Suprapubic skin (tissue), 4 donors: ENCODE measurements at regions not wholly inside any gene's neighbourhood (a gene's known extent, or its start where the extent isn't known, plus 50 kb on each side); places are given as distances from the start of the nearest gene placed in this dataset.

Experiments used
- DNase-seq, 2 donors: peaks; one replicate each; pipeline ENCODE4 v3.0.0-alpha.2; 2019; ENCODE audit warnings: low spot score in 2 of 2
- H3K27ac ChIP-seq: fragments of 200-600 bp; sonication (generic); one replicate; pipeline ENCODE4 v1.5.1; 2019
- H3K27me3 ChIP-seq: fragments of 200-600 bp; sonication (generic); one replicate; pipeline ENCODE4 v1.5.1; 2019
- H3K36me3 ChIP-seq: fragments of 200-600 bp; sonication (generic); one replicate; pipeline ENCODE4 v1.5.1; 2019
- H3K4me1 ChIP-seq: fragments of 200-600 bp; sonication (generic); one replicate; pipeline ENCODE4 v1.5.1; 2019
- H3K4me3 ChIP-seq: fragments of 200-600 bp; sonication (generic); one replicate; pipeline ENCODE4 v1.5.1; 2019; ENCODE audit warnings: mild to moderate bottlenecking
- H3K9me3 ChIP-seq: fragments of 200-600 bp; sonication (generic); one replicate; pipeline ENCODE4 v1.5.1; 2019
- EP300 ChIP-seq: sonication (generic); formaldehyde crosslinking; IDR thresholded peaks from one replicate; pipeline ENCODE4 v1.6.1; 2017; ENCODE audit warnings: antibody characterized with exemption
- POLR2A ChIP-seq, 2 donors: fragments of 450-650 bp; IDR thresholded peaks; one replicate each; pipeline ENCODE4 v1.6.1; 2017; ENCODE audit warnings: antibody characterized with exemption in 2 of 2, mild to moderate bottlenecking in 2 of 2, moderate library complexity in 2 of 2
- POLR2AphosphoS5 ChIP-seq, 3 donors: sonication (generic); formaldehyde crosslinking; IDR thresholded peaks; one replicate each; pipeline ENCODE4 v1.6.1; 2017; ENCODE audit warnings: antibody characterized with exemption in 3 of 3
- WGBS: methylation state at CpG from one replicate; pipeline ENCODE4 v1.1.5; 2018; 5-methylcytosine and 5-hydroxymethylcytosine counted together
- TF ChIP-seq, protein P1 (sequence below), 2 donors: fragments of 200-600 bp in 1 of 2; fragments of 450-650 bp in 1 of 2; sonication (generic) in 1 of 2; IDR thresholded peaks; one replicate each; pipeline ENCODE4 v1.5.1; 2016 to 2019; ENCODE audit warnings: antibody characterized with exemption in 2 of 2, mild to moderate bottlenecking in 1 of 2, moderate library complexity in 1 of 2

DNA sequence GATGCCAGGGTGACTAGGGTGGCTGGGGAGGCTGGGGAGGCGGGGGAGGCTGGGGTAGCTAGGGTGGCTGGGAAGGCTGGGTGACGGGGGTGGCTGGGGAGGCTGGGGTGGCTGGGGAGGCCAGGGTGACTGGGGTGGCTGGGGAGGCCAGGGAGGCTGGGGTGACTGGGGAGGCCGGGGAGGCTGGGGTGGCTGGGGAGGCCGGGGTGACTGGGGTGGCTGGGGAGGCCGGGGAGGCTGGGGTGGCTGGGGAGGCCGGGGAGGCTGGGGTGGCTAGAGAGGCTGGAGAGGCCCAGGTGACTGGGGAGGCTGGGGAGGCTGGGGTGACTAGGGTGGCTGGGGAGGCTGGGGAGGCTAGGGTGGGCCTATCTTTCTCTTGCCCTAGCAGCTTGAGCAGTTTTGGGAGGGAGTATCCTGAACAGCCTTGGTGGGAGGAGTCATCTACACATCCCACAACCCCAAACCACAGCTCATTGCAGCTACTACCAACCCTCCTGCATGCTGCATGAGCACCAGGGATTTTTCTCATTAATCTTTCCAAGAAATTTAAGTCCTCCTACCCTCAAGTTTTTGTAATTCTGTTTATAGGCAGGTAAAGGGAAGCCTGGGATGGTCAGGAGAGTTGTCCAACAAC, 203.2 kb upstream of the IRX1 start:
- Histone ChIP-seq H3K27me3 (no peaks in the 10 kb centered on the region), H3K9me3 (no peaks in the 10 kb centered on the region), H3K4me1 (no peaks in the 10 kb centered on the region), H3K27ac (no peak overlapping the region), H3K4me3 (no peak overlapping the region), H3K36me3 (no peaks in the 10 kb centered on the region)
- TF ChIP-seq POLR2A (IDR thresholded peaks at IDR 0.05), result no peak
- no peak for TF ChIP-seq POLR2AphosphoS5 (IDR thresholded peaks at IDR 0.05)
- TF ChIP-seq, protein P1, sequence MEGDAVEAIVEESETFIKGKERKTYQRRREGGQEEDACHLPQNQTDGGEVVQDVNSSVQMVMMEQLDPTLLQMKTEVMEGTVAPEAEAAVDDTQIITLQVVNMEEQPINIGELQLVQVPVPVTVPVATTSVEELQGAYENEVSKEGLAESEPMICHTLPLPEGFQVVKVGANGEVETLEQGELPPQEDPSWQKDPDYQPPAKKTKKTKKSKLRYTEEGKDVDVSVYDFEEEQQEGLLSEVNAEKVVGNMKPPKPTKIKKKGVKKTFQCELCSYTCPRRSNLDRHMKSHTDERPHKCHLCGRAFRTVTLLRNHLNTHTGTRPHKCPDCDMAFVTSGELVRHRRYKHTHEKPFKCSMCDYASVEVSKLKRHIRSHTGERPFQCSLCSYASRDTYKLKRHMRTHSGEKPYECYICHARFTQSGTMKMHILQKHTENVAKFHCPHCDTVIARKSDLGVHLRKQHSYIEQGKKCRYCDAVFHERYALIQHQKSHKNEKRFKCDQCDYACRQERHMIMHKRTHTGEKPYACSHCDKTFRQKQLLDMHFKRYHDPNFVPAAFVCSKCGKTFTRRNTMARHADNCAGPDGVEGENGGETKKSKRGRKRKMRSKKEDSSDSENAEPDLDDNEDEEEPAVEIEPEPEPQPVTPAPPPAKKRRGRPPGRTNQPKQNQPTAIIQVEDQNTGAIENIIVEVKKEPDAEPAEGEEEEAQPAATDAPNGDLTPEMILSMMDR (IDR thresholded peaks at IDR 0.05), result no peak
- TF ChIP-seq EP300, result no peak
- no peak for DNase-seq
- WGBS, result 67% methylated on average over 6 of the region's 6 CpGs

DNA sequence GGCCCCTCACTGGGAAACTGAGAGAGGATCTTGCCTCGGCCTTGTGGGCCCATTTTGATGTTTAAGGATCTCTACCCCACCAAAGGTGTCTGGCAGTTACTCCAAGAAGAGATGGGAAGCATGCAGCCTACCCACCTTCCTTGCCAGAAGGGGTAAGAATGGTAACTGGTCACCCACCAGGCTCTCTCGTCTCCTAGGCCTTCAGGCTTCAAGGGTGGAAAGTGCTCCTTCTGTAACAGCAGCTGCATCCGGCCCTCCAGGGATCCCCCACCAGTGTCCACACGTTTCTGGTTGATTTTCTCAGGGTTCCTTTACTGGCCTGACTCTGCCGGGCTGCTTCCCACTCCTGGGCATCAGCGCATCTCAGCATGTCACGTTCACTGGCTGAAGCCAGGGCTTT, 204.4 kb upstream of the IRX1 start:
- Histone ChIP-seq H3K27me3 (no peaks in the 10 kb centered on the region), H3K36me3 (no peaks in the 10 kb centered on the region), H3K27ac (no peak overlapping the region), H3K4me1 (no peaks in the 10 kb centered on the region), H3K9me3 (no peaks in the 10 kb centered on the region), H3K4me3 (no peak overlapping the region)
- no peak for DNase-seq
- 87% methylated on average over 6 of the region's 7 CpGs for WGBS
- TF ChIP-seq POLR2AphosphoS5 (IDR thresholded peaks at IDR 0.05), result no peak
- no peak for TF ChIP-seq POLR2A (IDR thresholded peaks at IDR 0.05)
- TF ChIP-seq, protein P1 (IDR thresholded peaks at IDR 0.05), result no peak
- TF ChIP-seq EP300, result no peak

DNA sequence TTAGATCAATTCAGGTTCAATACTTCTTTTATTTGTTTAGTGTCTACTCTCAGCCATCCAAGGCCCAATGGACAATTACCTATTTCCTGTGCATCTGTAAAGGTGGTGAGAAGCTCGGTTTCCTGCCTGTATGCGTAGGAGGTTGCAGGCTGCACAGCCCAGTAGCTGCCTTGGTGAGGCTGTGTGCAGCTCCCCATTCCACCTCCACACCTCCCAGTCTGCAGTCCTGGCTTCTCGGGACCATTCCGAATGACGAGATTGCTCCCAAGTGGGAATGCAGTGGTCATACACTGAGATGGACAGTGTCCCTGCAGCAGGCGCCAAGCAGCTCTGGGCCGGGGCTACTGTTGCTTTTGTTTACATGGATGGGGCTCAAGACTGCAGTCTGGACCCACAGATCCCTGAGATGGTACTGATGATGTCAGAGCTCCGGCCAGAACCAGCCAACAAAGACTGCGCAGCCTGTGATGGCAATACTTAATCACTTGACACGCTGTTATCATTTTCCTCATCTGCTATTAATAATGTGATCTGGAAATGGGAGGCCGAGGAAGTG, 206.1 kb upstream of the IRX1 start:
- Histone ChIP-seq H3K4me1 (no peaks in the 10 kb centered on the region), H3K27ac (no peak overlapping the region), H3K36me3 (no peaks in the 10 kb centered on the region), H3K27me3 (no peaks in the 10 kb centered on the region), H3K9me3 (no peaks in the 10 kb centered on the region), H3K4me3 (no peak overlapping the region)
- WGBS, result 69% methylated on average over 11 of the region's 11 CpGs
- TF ChIP-seq, protein P1 (IDR thresholded peaks at IDR 0.05), result no peak
- no peak for TF ChIP-seq POLR2A (IDR thresholded peaks at IDR 0.05)
- TF ChIP-seq POLR2AphosphoS5 (IDR thresholded peaks at IDR 0.05), result no peak
- no peak for TF ChIP-seq EP300
- DNase-seq, result no peak

DNA sequence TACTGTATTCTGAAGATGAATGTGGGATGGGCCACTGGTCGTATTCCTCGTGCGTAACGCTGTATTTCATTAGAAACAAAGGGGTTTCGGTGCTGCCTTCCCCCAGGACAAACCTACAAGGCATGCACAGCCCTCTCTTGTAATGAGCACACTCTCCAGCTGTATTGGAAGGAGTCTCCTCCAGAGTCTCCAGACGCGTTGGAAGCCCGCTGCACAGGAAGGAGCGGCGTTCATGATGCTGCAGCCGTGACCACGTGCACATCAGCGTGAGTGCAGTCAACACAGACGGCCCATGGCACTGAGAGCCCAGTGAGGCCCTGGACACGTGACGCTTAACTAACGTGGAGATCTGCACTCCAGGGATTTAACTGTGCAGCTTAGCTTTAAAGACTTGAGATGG, 209.0 kb upstream of the IRX1 start:
- no peak for TF ChIP-seq POLR2AphosphoS5 (IDR thresholded peaks at IDR 0.05)
- TF ChIP-seq, protein P1 (IDR thresholded peaks at IDR 0.05), result no peak
- no peak for TF ChIP-seq EP300
- no peak for TF ChIP-seq POLR2A (IDR thresholded peaks at IDR 0.05)
- 75% methylated on average over 13 of the region's 17 CpGs for WGBS
- DNase-seq, result no peak
- Histone ChIP-seq H3K36me3 (no peaks in the 10 kb centered on the region), H3K4me3 (no peak overlapping the region), H3K27me3 (no peaks in the 10 kb centered on the region), H3K9me3 (no peaks in the 10 kb centered on the region), H3K4me1 (no peaks in the 10 kb centered on the region), H3K27ac (no peak overlapping the region)

DNA sequence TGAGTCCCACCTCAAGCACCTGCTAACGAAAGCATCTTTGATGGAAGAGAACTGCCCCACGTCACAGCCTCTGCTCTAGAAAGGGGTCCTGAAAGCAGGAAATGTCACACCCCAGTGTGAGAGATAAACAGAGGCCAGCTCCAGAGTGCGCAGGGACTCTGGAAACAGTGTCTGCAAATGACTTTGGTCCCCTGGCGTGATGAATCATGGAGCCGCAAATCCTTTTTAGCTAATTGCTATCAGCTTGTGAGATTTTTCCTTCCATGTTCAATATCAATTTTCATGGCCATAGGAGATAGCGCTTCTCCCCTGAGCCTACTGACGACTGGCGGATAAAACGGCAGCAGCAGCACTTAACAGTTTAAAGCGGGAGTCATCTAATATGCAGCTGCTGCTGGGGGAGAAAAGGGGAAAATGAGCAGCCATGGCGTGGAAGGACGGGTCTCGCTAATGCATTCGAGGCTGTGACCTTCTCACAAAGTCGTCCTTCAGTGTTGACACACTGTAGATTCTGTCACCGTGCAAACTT, 209.6 kb upstream of the IRX1 start:
- no peak overlapping the region for H3K4me3 ChIP-seq
- 82% methylated on average over 16 of the region's 16 CpGs for WGBS
- H3K4me1 ChIP-seq, result no peaks in the 10 kb centered on the region
- H3K27me3 ChIP-seq, result no peaks in the 10 kb centered on the region
- H3K9me3 ChIP-seq, result no peaks in the 10 kb centered on the region
- DNase-seq, result no peak
- H3K27ac ChIP-seq, result no peak overlapping the region
- TF ChIP-seq, protein P1 (IDR thresholded peaks at IDR 0.05), result no peak
- TF ChIP-seq POLR2AphosphoS5 (IDR thresholded peaks at IDR 0.05), result no peak
- TF ChIP-seq POLR2A (IDR thresholded peaks at IDR 0.05), result no peak
- TF ChIP-seq EP300, result no peak
- no peaks in the 10 kb centered on the region for H3K36me3 ChIP-seq
